ENCODE measurements at regions not wholly inside any gene's neighbourhood (a gene's known extent, or its start where the extent isn't known, plus 50 kb on each side); places are given as distances from the start of the nearest gene placed in this dataset.

DNA sequence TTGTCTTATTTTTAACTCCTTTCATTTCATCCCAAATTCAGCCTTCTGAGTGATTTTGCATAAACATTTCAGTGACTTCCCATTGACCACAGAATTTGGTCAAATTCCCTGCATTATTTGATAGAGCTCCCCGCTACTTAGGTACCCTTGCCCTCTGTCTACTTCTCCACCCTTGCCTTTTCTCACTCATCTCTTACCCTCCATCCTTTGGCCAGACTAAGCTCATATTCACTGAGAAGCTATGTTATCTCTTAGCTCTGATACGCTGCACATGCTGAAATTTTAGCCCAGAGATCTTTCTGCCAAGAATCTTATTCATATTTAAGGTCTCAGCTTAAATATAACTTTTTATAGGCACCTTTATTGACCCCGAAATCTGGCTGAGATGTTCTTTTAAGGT is 1031.9 kb downstream of the ADGRL3 start:
- Histone ChIP-seq H3K4me1 (ENCODE audit: insufficient read depth, low read length) (no peaks in the 10 kb centered on the region), H4K20me1 (ENCODE audit: insufficient read depth, low read length) (no peaks in the 10 kb centered on the region), H3K9me3 (ENCODE audit: low read length) (no peaks in the 10 kb centered on the region), H3K27ac (ENCODE audit: extremely low read length, insufficient read depth, low read length) (no peak overlapping the region), H3K36me3 (replicated peaks in 1 of 2; ENCODE audit: control insufficient read depth in 1 of 2, insufficient read depth in 2 of 2, low read length in 2 of 2) (no peaks in the 10 kb centered on the region), H3K27me3 (ENCODE audit: control insufficient read depth in 1 of 2, insufficient read depth in 2 of 2, low read length in 2 of 2) (no peaks in the 10 kb centered on the region), H3K4me3 (replicated peaks in 1 of 3; ENCODE audit: insufficient read depth in 1 of 3, low read depth in 2 of 3, low read length in 3 of 3) (no peak overlapping the region), H3K9ac (ENCODE audit: insufficient read depth, low read depth, low read length) (no peak overlapping the region), H3K79me2 (ENCODE audit: insufficient read depth, low read length) (no peaks in the 10 kb centered on the region), H2AFZ (ENCODE audit: low read length) (no peak overlapping the region), H3K4me2 (ENCODE audit: low read depth, low read length) (no peak overlapping the region)
- intact Hi-C loops (cut with micrococcal nuclease; ENCODE audit: unreplicated experiment) (no loop called here), in situ Hi-C loops (cut with HindIII; ENCODE audit: extremely low pct_ligation_motif_present, low pct_unique_long_range_greater_than_20kb) (no loop called here)
- 4% methylated on average over 3 of the region's 3 CpGs for WGBS (ENCODE audit: low lambda C conversion rate)
- DNase-seq (ENCODE audit: low spot score): no peak
- BruUV-seq (replicated peaks): no TSS peak
- ATAC-seq: no peak
- FAIRE-seq: no peak
- ChIA-PET CTCF (ENCODE audit: low intra/inter-chr PET ratio, low total read pairs) (no interaction called here), POLR2A (no interaction called here)
- TF ChIP-seq, protein P1, sequence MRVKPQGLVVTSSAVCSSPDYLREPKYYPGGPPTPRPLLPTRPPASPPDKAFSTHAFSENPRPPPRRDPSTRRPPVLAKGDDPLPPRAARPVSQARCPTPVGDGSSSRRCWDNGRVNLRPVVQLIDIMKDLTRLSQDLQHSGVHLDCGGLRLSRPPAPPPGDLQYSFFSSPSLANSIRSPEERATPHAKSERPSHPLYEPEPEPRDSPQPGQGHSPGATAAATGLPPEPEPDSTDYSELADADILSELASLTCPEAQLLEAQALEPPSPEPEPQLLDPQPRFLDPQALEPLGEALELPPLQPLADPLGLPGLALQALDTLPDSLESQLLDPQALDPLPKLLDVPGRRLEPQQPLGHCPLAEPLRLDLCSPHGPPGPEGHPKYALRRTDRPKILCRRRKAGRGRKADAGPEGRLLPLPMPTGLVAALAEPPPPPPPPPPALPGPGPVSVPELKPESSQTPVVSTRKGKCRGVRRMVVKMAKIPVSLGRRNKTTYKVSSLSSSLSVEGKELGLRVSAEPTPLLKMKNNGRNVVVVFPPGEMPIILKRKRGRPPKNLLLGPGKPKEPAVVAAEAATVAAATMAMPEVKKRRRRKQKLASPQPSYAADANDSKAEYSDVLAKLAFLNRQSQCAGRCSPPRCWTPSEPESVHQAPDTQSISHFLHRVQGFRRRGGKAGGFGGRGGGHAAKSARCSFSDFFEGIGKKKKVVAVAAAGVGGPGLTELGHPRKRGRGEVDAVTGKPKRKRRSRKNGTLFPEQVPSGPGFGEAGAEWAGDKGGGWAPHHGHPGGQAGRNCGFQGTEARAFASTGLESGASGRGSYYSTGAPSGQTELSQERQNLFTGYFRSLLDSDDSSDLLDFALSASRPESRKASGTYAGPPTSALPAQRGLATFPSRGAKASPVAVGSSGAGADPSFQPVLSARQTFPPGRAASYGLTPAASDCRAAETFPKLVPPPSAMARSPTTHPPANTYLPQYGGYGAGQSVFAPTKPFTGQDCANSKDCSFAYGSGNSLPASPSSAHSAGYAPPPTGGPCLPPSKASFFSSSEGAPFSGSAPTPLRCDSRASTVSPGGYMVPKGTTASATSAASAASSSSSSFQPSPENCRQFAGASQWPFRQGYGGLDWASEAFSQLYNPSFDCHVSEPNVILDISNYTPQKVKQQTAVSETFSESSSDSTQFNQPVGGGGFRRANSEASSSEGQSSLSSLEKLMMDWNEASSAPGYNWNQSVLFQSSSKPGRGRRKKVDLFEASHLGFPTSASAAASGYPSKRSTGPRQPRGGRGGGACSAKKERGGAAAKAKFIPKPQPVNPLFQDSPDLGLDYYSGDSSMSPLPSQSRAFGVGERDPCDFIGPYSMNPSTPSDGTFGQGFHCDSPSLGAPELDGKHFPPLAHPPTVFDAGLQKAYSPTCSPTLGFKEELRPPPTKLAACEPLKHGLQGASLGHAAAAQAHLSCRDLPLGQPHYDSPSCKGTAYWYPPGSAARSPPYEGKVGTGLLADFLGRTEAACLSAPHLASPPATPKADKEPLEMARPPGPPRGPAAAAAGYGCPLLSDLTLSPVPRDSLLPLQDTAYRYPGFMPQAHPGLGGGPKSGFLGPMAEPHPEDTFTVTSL (CRISPR knock-in tag; IDR thresholded peaks at IDR 0.05; ENCODE audit: borderline replicate concordance): no peak
- TF ChIP-seq TOPORS (CRISPR knock-in tag; IDR thresholded peaks at IDR 0.05) (no peak), ZMYM2 (CRISPR knock-in tag; IDR thresholded peaks at IDR 0.05) (no peak), ZNF75D (CRISPR knock-in tag; IDR thresholded peaks at IDR 0.05; ENCODE audit: borderline replicate concordance) (no peak), ZNF713 (CRISPR knock-in tag; IDR thresholded peaks at IDR 0.05) (no peak), ZNF382 (CRISPR knock-in tag; IDR thresholded peaks at IDR 0.05; ENCODE audit: borderline replicate concordance) (no peak), ZNF343 (CRISPR knock-in tag; IDR thresholded peaks at IDR 0.05) (no peak), ZNF234 (CRISPR knock-in tag; conservative IDR thresholded peaks at IDR 0.05) (no peak), ARID2 (CRISPR knock-in tag; IDR thresholded peaks at IDR 0.05; ENCODE audit: borderline replicate concordance) (no peak), NPAS2 (CRISPR knock-in tag; IDR thresholded peaks at IDR 0.05; ENCODE audit: borderline replicate concordance) (no peak), FOXC1 (CRISPR knock-in tag; IDR thresholded peaks at IDR 0.05; ENCODE audit: borderline replicate concordance) (no peak), ZNF256 (CRISPR knock-in tag; conservative IDR thresholded peaks at IDR 0.05) (no peak)
- TF ChIP-seq, protein P2, sequence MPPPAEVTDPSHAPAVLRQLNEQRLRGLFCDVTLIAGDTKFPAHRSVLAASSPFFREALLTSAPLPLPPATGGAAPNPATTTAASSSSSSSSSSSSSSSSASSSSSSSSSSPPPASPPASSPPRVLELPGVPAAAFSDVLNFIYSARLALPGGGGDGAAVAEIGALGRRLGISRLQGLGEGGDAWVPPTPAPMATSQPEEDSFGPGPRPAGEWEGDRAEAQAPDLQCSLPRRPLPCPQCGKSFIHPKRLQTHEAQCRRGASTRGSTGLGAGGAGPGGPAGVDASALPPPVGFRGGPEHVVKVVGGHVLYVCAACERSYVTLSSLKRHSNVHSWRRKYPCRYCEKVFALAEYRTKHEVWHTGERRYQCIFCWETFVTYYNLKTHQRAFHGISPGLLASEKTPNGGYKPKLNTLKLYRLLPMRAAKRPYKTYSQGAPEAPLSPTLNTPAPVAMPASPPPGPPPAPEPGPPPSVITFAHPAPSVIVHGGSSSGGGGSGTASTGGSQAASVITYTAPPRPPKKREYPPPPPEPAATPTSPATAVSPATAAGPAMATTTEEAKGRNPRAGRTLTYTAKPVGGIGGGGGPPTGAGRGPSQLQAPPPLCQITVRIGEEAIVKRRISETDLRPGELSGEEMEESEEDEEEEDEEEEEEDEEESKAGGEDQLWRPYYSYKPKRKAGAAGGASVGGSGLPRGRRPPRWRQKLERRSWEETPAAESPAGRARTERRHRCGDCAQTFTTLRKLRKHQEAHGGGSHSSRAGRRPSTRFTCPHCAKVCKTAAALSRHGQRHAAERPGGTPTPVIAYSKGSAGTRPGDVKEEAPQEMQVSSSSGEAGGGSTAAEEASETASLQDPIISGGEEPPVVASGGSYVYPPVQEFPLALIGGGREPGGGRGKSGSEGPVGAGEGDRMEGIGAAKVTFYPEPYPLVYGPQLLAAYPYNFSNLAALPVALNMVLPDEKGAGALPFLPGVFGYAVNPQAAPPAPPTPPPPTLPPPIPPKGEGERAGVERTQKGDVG (CRISPR knock-in tag; IDR thresholded peaks at IDR 0.05; ENCODE audit: borderline replicate concordance): no peak
- TF ChIP-seq, protein P3, sequence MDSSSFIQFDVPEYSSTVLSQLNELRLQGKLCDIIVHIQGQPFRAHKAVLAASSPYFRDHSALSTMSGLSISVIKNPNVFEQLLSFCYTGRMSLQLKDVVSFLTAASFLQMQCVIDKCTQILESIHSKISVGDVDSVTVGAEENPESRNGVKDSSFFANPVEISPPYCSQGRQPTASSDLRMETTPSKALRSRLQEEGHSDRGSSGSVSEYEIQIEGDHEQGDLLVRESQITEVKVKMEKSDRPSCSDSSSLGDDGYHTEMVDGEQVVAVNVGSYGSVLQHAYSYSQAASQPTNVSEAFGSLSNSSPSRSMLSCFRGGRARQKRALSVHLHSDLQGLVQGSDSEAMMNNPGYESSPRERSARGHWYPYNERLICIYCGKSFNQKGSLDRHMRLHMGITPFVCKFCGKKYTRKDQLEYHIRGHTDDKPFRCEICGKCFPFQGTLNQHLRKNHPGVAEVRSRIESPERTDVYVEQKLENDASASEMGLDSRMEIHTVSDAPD (CRISPR knock-in tag; IDR thresholded peaks at IDR 0.05): no peak
- TF ChIP-seq, protein P4, sequence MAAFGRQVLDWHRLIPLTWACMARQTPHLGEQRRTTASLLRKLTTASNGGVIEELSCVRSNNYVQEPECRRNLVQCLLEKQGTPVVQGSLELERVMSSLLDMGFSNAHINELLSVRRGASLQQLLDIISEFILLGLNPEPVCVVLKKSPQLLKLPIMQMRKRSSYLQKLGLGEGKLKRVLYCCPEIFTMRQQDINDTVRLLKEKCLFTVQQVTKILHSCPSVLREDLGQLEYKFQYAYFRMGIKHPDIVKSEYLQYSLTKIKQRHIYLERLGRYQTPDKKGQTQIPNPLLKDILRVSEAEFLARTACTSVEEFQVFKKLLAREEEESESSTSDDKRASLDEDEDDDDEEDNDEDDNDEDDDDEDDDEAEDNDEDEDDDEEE (CRISPR knock-in tag; IDR thresholded peaks at IDR 0.05): no peak

All from HepG2 (cell line).